ENCODE measurements at regions not wholly inside any gene's neighbourhood (a gene's known extent, or its start where the extent isn't known, plus 50 kb on each side); places are given as distances from the start of the nearest gene placed in this dataset.
"Not testable (repeated sequence)": the region's sequence is repeated elsewhere in the genome, so short reads cannot be mapped to it uniquely, and the experiment has no call there.

- TF ChIP-seq, protein P1, sequence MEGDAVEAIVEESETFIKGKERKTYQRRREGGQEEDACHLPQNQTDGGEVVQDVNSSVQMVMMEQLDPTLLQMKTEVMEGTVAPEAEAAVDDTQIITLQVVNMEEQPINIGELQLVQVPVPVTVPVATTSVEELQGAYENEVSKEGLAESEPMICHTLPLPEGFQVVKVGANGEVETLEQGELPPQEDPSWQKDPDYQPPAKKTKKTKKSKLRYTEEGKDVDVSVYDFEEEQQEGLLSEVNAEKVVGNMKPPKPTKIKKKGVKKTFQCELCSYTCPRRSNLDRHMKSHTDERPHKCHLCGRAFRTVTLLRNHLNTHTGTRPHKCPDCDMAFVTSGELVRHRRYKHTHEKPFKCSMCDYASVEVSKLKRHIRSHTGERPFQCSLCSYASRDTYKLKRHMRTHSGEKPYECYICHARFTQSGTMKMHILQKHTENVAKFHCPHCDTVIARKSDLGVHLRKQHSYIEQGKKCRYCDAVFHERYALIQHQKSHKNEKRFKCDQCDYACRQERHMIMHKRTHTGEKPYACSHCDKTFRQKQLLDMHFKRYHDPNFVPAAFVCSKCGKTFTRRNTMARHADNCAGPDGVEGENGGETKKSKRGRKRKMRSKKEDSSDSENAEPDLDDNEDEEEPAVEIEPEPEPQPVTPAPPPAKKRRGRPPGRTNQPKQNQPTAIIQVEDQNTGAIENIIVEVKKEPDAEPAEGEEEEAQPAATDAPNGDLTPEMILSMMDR (IDR thresholded peaks at IDR 0.05): not testable (repeated sequence)
- not testable (repeated sequence) for TF ChIP-seq POLR2A (IDR thresholded peaks at IDR 0.05)
Measured at GRCh38 chr3:18552579-18553105, 127.5 kb upstream of the SATB1 start.

Measured in right lobe of liver (tissue), 4 donors.